Karpas-422 (cell line): ENCODE measurements at regions not wholly inside any gene's neighbourhood (a gene's known extent, or its start where the extent isn't known, plus 50 kb on each side); places are given as distances from the start of the nearest gene placed in this dataset.

Experiments
- DNase-seq: peaks from one replicate; pipeline ENCODE4 v3.0.0-alpha.2; 2015
- H2AFZ ChIP-seq: fragments of 200-600 bp; sonication (generic); 2 replicates; pipeline ENCODE4 v1.6.1; 2014; ENCODE audit warnings: antibody characterized with exemption, low read length, mixed read lengths
- H3K27ac ChIP-seq: fragments of 200-600 bp; sonication (generic); 2 replicates; pipeline ENCODE4 v1.5.1; 2014; ENCODE audit warnings: mild to moderate bottlenecking, low read length, moderate library complexity
- H3K27me3 ChIP-seq: fragments of 200-600 bp; sonication (generic); 2 replicates; pipeline ENCODE4 v1.6.1; 2014; ENCODE audit warnings: low read length, mixed read lengths
- H3K36me3 ChIP-seq: fragments of 200-600 bp; sonication (generic); 2 replicates; pipeline ENCODE4 v1.6.1; 2014; ENCODE audit warnings: low read length, mixed read lengths; ENCODE audit not compliant: insufficient read depth
- H3K4me1 ChIP-seq: fragments of 200-600 bp; sonication (generic); 2 replicates; pipeline ENCODE4 v1.6.1; 2014; ENCODE audit warnings: mild to moderate bottlenecking, low read length, mixed read lengths
- H3K4me2 ChIP-seq: fragments of 200-600 bp; sonication (generic); 2 replicates; pipeline ENCODE4 v1.6.1; 2014; ENCODE audit warnings: low read length, low read depth, mild to moderate bottlenecking; ENCODE audit not compliant: poor library complexity, severe bottlenecking
- H3K4me3 ChIP-seq: fragments of 200-600 bp; sonication (generic); 2 replicates; pipeline ENCODE4 v1.5.1; 2014; ENCODE audit warnings: mild to moderate bottlenecking, antibody characterized with exemption, low read length, mixed read lengths
- H3K79me2 ChIP-seq: fragments of 200-600 bp; sonication (generic); 2 replicates; pipeline ENCODE4 v1.6.1; 2014; ENCODE audit warnings: mild to moderate bottlenecking, low read length, mixed read lengths
- H3K9ac ChIP-seq: fragments of 200-600 bp; sonication (generic); 2 replicates; pipeline ENCODE4 v1.6.0; 2014; ENCODE audit warnings: low read length
- H3K9me2 ChIP-seq: fragments of 200-600 bp; sonication (generic), shearing (Covaris generic); replicated peaks from 2 replicates; pipeline ENCODE4 v1.6.0; 2014; ENCODE audit warnings: mild to moderate bottlenecking, low read length, moderate library complexity; ENCODE audit not compliant: insufficient read depth
- H3K9me3 ChIP-seq: fragments of 300-700, 200-600 bp; sonication (generic); 2 replicates; pipeline ENCODE4 v1.6.1; 2014; ENCODE audit warnings: low read length, mixed read lengths
- H4K20me1 ChIP-seq: fragments of 200-600 bp; sonication (generic); 2 replicates; pipeline ENCODE4 v1.6.1; 2014; ENCODE audit warnings: mild to moderate bottlenecking, antibody characterized with exemption, low read length, low read depth; ENCODE audit not compliant: insufficient read depth

GRCh38 chr21:18146820-18147219, 97.8 kb upstream of the CHODL start:
- Histone ChIP-seq H3K36me3 (no peaks in the 10 kb centered on the region), H3K79me2 (no peaks in the 10 kb centered on the region), H3K9ac (no peak overlapping the region), H3K4me2 (no peak overlapping the region), H3K4me1 (no peaks in the 10 kb centered on the region), H3K4me3 (no peak overlapping the region), H4K20me1 (no peaks in the 10 kb centered on the region), H2AFZ (no peak overlapping the region), H3K27ac (no peak overlapping the region), H3K27me3 (no peaks in the 10 kb centered on the region), H3K9me2 (no peaks in the 10 kb centered on the region), H3K9me3 (peaks cover 17% of the 10 kb centered on the region)
- no peak for DNase-seq

DNA sequence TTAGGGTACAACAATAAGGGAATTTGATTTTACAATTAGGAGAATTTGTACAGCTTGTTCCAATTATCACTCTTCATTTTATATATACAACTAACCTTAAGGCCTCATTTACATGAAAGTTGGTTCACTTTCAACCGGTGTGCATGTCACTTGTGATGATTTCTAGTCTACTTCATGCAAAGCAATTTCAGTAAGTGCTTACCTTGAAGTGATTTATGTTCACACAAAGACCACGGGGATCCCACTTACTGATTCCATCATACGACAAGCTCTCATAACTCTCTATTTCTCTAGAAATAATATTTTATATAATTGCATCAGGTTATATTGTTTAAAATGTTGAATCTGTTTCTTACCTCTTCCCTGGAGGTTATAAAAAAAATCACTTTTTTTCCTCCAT, 100.3 kb upstream of the CHODL start:
- Histone ChIP-seq H2AFZ (no peak overlapping the region), H3K9me2 (no peaks in the 10 kb centered on the region), H3K27me3 (no peaks in the 10 kb centered on the region), H3K79me2 (no peaks in the 10 kb centered on the region), H4K20me1 (no peaks in the 10 kb centered on the region), H3K9ac (no peak overlapping the region), H3K4me3 (no peak overlapping the region), H3K36me3 (no peaks in the 10 kb centered on the region), H3K9me3 (peaks cover 12% of the 10 kb centered on the region; the same call in 1 of the 2 replicates), H3K4me2 (no peak overlapping the region), H3K4me1 (no peaks in the 10 kb centered on the region), H3K27ac (no peak overlapping the region)
- no peak for DNase-seq

- H3K9me3 ChIP-seq: peaks cover 17% of the 10 kb centered on the region
- no peaks in the 10 kb centered on the region for H3K27me3 ChIP-seq
- no peaks in the 10 kb centered on the region for H3K36me3 ChIP-seq
- no peak for DNase-seq
- no peak overlapping the region for H3K9ac ChIP-seq
- no peak overlapping the region for H3K4me3 ChIP-seq
- no peak overlapping the region for H3K4me2 ChIP-seq
- no peak overlapping the region for H2AFZ ChIP-seq
- no peaks in the 10 kb centered on the region for H4K20me1 ChIP-seq
- H3K27ac ChIP-seq: no peak overlapping the region
- no peaks in the 10 kb centered on the region for H3K9me2 ChIP-seq
- H3K4me1 ChIP-seq: no peaks in the 10 kb centered on the region
- no peaks in the 10 kb centered on the region for H3K79me2 ChIP-seq
Measured at GRCh38 chr21:18142655-18143054, 102.0 kb upstream of the CHODL start.

DNA sequence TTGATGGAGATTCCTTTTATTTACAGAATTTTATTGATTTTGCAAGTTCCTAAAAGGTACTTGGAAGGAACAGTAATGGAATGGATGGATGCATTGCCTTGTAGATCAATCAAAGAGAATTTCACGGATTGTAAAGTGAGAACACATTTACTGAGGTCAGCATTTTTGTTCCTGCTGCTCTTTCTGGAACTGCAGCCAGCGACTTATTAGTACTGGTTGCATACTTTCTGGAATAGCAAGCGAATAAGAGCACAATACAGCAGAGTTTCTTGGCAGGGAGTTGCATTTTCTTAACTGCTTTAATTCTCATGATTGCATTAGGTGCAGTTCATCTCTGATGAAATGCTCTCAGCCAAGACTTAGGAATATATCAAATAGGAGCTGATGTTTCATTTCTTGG, 106.1 kb upstream of the CHODL start:
- H3K27me3 ChIP-seq: no peaks in the 10 kb centered on the region
- H4K20me1 ChIP-seq: no peaks in the 10 kb centered on the region
- no peaks in the 10 kb centered on the region for H3K79me2 ChIP-seq
- no peak overlapping the region for H3K27ac ChIP-seq
- H2AFZ ChIP-seq: no peak overlapping the region
- H3K9me2 ChIP-seq: no peaks in the 10 kb centered on the region
- H3K9me3 ChIP-seq: peaks cover 19% of the 10 kb centered on the region
- no peak overlapping the region for H3K4me3 ChIP-seq
- H3K9ac ChIP-seq: no peak overlapping the region
- no peak overlapping the region for H3K4me2 ChIP-seq
- H3K36me3 ChIP-seq: no peaks in the 10 kb centered on the region
- H3K4me1 ChIP-seq: no peaks in the 10 kb centered on the region
- DNase-seq: no peak

- Histone ChIP-seq H3K27me3 (no peaks in the 10 kb centered on the region), H3K79me2 (no peaks in the 10 kb centered on the region), H3K9me3 (peaks cover 8% of the 10 kb centered on the region), H3K9ac (no peak overlapping the region), H3K4me3 (no peak overlapping the region), H3K4me1 (no peaks in the 10 kb centered on the region), H2AFZ (no peak overlapping the region), H4K20me1 (no peaks in the 10 kb centered on the region), H3K9me2 (no peaks in the 10 kb centered on the region), H3K4me2 (no peak overlapping the region), H3K27ac (no peak overlapping the region), H3K36me3 (no peaks in the 10 kb centered on the region)
- DNase-seq: no peak
Measured at GRCh38 chr21:18129526-18129925, 115.1 kb upstream of the CHODL start.

- Histone ChIP-seq H3K4me1 (no peaks in the 10 kb centered on the region), H2AFZ (no peak overlapping the region), H3K79me2 (no peaks in the 10 kb centered on the region), H3K4me3 (no peak overlapping the region), H3K36me3 (no peaks in the 10 kb centered on the region), H3K9me2 (no peaks in the 10 kb centered on the region; the same call in 1 of the 2 replicates), H4K20me1 (no peaks in the 10 kb centered on the region), H3K4me2 (no peak overlapping the region), H3K9ac (no peak overlapping the region), H3K27ac (no peak overlapping the region), H3K9me3 (peaks cover 7% of the 10 kb centered on the region), H3K27me3 (no peaks in the 10 kb centered on the region)
- DNase-seq: no peak
Measured at GRCh38 chr21:18118566-18118965, 126.1 kb upstream of the CHODL start.

DNA sequence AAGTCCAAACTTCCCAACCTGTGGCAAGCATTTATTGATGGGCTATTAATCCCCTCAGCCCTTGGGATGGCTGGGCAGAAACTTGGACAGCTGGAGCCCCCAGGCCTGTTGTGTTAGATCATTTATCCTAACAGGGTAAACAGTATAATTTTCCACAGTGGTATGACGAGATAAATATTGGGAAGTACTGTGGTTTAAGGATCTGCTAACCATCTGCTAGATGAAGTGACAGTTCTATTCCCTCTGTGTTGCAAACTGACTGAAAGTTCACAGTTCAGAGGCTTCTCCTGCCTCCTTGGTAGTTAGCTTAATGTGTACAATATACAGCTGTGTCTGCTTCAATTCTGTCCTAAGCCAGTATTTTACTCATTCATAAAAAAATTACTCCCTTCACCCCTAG, 127.5 kb upstream of the CHODL start:
- no peak overlapping the region for H2AFZ ChIP-seq
- H3K4me2 ChIP-seq: no peak overlapping the region
- no peaks in the 10 kb centered on the region for H4K20me1 ChIP-seq
- H3K27ac ChIP-seq: no peak overlapping the region
- H3K4me1 ChIP-seq: no peaks in the 10 kb centered on the region
- H3K36me3 ChIP-seq: no peaks in the 10 kb centered on the region
- H3K9me2 ChIP-seq: no peaks in the 10 kb centered on the region; the same call in 1 of the 2 replicates
- DNase-seq: no peak
- H3K4me3 ChIP-seq: no peak overlapping the region
- peaks cover 12% of the 10 kb centered on the region for H3K9me3 ChIP-seq
- no peaks in the 10 kb centered on the region for H3K27me3 ChIP-seq
- no peak overlapping the region for H3K9ac ChIP-seq
- no peaks in the 10 kb centered on the region for H3K79me2 ChIP-seq

DNA sequence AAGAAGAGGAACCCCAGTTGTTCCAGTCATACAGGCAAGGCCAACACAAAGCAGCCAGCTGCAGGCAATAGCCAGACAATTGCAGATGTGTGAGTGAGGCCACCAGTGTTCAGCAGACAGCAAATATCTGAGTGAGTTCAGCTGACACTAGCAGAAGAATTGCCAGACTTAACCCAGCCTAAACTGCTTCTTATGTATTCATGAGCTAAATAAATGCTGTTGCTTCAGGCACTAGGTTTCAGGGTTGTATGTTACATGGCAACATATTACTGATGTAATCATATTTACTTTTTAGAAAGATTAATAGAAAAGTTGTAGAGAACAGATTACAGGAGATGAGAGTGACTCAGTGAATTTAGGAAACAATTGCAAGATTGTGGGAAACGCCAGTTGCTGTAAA, 129.8 kb upstream of the CHODL start:
- Histone ChIP-seq H3K79me2 (no peaks in the 10 kb centered on the region), H3K27ac (no peak overlapping the region), H3K4me3 (no peak overlapping the region), H3K9me2 (no peaks in the 10 kb centered on the region), H3K4me1 (no peaks in the 10 kb centered on the region), H3K4me2 (no peak overlapping the region), H2AFZ (no peak overlapping the region), H3K36me3 (no peaks in the 10 kb centered on the region), H3K9me3 (peaks cover 19% of the 10 kb centered on the region), H3K9ac (no peak overlapping the region), H3K27me3 (no peaks in the 10 kb centered on the region), H4K20me1 (no peaks in the 10 kb centered on the region)
- no peak for DNase-seq

DNA sequence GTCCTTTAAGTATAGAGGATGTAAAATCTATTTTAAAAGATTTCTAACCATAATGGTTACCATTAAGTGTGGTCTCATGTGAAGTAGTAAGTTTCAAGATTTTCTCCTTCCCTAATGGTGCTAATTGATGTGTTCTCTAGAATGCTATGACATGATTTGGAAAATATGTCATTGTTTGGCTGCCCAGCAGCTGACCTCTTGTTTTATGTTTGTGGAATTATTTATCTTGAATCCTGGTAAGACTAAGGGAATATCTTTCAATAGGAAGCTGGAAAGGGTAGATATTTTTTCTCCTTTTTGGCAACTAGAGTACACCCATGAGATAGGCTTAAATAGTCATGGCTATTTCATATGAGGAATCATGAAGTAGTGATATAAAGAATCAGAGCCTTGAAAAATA, 139.8 kb upstream of the CHODL start:
- H4K20me1 ChIP-seq: no peaks in the 10 kb centered on the region
- no peaks in the 10 kb centered on the region for H3K4me1 ChIP-seq
- H3K27ac ChIP-seq: no peak overlapping the region
- H2AFZ ChIP-seq: no peak overlapping the region
- H3K36me3 ChIP-seq: no peaks in the 10 kb centered on the region
- H3K9me2 ChIP-seq: no peaks in the 10 kb centered on the region
- no peak overlapping the region for H3K9ac ChIP-seq
- H3K27me3 ChIP-seq: no peaks in the 10 kb centered on the region
- peaks cover 42% of the 10 kb centered on the region for H3K9me3 ChIP-seq
- no peak for DNase-seq
- H3K79me2 ChIP-seq: no peaks in the 10 kb centered on the region
- H3K4me2 ChIP-seq: no peak overlapping the region
- no peak overlapping the region for H3K4me3 ChIP-seq
